K562 (cell line): ENCODE measurements at regions not wholly inside any gene's neighbourhood (a gene's known extent, or its start where the extent isn't known, plus 50 kb on each side); places are given as distances from the start of the nearest gene placed in this dataset.

Source experiments
- GATAD2B ChIP-seq: fragments of 450-650 bp; IDR thresholded peaks from 2 replicates; pipeline ENCODE4 v1.6.1; 2017; ENCODE audit warnings: mild to moderate bottlenecking, borderline replicate concordance
- HSF4 ChIP-seq: fragments of 250-450 bp; sonication (Bioruptor Pico); IDR thresholded peaks from 2 replicates; pipeline ENCODE4 v2.1.2; 2022; ENCODE audit warnings: mild to moderate bottlenecking, moderate library complexity, borderline replicate concordance
- NFRKB ChIP-seq: fragments of 450-650 bp; IDR thresholded peaks from 2 replicates; pipeline ENCODE4 v1.6.1; 2016; ENCODE audit warnings: low read depth
- PHF20 ChIP-seq: fragments of 450-650 bp; IDR thresholded peaks from 2 replicates; pipeline ENCODE4 v1.6.1; 2018; ENCODE audit not compliant: partially characterized antibody
- POLR2AphosphoS2 ChIP-seq: IDR thresholded peaks from 2 replicates; pipeline ENCODE4 v1.6.1; 2012; ENCODE audit warnings: low read length, improper control_type of control experiment
- ZNF644 ChIP-seq: fragments of 200-800 bp; sonication (Bioruptor generic); IDR thresholded peaks from 2 replicates; pipeline ENCODE4 v1.6.1; 2016; ENCODE audit warnings: low read depth, missing genetic modification characterization, missing compliant biosample characterization
- TF ChIP-seq, protein P1 (sequence below), 2 experiments: fragments of 450-650 bp; conservative IDR thresholded peaks; 2 replicates each; pipeline ENCODE4 v1.6.1; 2017; ENCODE audit warnings: mild to moderate bottlenecking in 2 of 2, moderate library complexity in 2 of 2

DNA sequence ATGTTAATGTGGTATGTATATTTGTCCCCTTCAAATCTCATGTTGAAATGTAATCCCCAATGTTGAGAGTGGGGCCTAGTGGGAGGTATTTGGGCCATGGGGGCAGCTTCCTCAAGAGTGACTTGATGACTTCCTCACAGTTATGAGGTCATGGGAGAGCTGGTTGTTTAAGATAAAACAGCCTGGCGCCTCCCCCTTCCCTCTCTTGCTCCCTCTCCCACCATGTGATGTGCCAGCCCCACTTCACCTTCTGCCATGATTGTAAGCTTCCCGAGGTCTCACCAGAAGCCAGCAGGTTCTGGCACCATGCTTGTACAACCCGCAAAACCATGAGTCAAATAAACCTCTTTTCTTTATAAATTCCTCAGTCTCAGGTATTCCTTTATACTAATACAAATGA is 258.3 kb upstream of the POU3F3 start:
- no peak for TF ChIP-seq NFRKB
- TF ChIP-seq HSF4 = no peak
- TF ChIP-seq, protein P1, sequence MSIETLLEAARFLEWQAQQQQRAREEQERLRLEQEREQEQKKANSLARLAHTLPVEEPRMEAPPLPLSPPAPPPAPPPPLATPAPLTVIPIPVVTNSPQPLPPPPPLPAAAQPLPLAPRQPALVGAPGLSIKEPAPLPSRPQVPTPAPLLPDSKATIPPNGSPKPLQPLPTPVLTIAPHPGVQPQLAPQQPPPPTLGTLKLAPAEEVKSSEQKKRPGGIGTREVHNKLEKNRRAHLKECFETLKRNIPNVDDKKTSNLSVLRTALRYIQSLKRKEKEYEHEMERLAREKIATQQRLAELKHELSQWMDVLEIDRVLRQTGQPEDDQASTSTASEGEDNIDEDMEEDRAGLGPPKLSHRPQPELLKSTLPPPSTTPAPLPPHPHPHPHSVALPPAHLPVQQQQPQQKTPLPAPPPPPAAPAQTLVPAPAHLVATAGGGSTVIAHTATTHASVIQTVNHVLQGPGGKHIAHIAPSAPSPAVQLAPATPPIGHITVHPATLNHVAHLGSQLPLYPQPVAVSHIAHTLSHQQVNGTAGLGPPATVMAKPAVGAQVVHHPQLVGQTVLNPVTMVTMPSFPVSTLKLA (conservative IDR thresholded peaks at IDR 0.05) = no peak
- TF ChIP-seq PHF20 = no peak
- TF ChIP-seq GATAD2B = no peak
- no peak for TF ChIP-seq ZNF644 (tag)
- TF ChIP-seq POLR2AphosphoS2 = no peak
